NOMO-1 treated with DMSO at 0.1 percent for 48 hours (cell line): ENCODE measurements at regions not wholly inside any gene's neighbourhood (a gene's known extent, or its start where the extent isn't known, plus 50 kb on each side); places are given as distances from the start of the nearest gene placed in this dataset.
"Not testable (repeated sequence)": the region's sequence is repeated elsewhere in the genome, so short reads cannot be mapped to it uniquely, and the experiment has no call there.

Experiments used
- DNase-seq: peaks from one replicate; lab custom pipeline; 2025; ENCODE audit not compliant: unreplicated experiment; lab: John Stamatoyannopoulos, UW

DNA sequence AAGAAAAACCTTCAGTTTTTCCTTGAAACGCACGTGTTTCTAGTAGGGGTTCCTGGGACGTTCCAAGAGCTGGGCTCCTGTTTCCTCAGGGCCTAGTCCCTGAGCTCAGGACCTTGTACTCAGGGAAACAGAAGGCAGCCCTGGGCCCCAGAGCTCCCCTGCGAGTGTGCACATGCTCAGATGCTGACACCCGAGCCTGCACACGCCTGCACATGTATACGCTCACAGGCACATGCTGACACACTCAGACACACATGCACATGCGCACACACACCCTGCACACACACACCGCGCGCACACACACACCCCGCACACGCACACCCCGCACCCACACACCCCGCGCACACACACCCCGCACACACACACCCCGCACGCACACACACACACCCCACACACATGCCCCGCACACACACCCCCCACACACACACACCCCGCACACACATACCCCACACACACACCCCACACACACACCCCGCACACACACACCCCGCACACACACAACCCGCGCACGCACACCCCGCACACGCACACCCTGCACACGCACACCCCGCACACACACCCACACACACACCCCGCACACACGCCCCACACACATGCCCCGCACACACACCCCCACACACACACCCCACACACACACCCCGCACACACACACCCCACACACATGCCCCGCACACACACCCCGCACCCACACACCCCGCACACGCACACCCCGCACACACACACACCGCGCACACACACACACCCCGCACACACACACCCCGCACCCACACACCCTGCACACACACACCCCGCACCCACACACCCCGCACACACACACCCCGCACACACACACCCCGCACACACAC is 52.2 kb downstream of the CALML3 start:
- DNase-seq, result no peak

GRCh38 chr10:5580038-5580428 is 55.3 kb downstream of the CALML3 start:
- not testable (repeated sequence) for DNase-seq

- DNase-seq, result peak; percentile 81
These were observed 57.2 kb downstream of the CALML3 start for GRCh38 chr10:5581670-5582566.

GRCh38 chr10:5582736-5583135 is 58.0 kb downstream of the CALML3 start:
- DNase-seq, result no peak

DNA sequence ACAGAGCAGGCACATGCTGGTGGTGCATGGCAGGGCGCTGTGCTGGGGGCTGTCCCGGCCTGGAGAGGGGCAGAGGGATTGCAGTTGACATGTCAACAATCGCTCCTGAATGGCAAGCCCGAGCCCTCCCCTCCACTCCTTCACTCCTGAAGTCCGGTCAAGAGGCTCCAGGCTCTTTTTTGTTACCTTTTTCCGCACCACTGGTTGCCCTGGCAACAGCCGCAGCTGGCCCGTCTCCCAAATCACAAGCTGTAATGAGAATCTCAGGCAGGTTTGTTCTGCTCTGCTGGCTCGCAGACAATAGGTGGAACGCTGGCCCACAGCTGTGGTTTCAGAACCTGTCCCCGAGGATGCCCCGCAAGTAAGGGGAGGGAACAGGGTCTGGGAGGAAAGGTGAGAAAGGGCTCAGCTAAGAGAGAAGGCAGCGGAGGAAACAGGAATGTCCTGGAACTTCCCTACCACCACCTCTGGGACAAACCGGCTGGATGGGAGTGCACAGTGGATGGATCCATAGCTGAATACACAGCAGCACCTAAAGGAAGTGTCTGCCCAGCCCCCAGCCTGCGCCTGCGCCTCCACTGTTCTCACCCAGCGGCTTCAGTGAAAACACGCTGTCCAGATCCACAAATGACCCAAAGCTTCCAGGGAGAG is 58.9 kb downstream of the CALML3 start:
- no peak for DNase-seq

DNA sequence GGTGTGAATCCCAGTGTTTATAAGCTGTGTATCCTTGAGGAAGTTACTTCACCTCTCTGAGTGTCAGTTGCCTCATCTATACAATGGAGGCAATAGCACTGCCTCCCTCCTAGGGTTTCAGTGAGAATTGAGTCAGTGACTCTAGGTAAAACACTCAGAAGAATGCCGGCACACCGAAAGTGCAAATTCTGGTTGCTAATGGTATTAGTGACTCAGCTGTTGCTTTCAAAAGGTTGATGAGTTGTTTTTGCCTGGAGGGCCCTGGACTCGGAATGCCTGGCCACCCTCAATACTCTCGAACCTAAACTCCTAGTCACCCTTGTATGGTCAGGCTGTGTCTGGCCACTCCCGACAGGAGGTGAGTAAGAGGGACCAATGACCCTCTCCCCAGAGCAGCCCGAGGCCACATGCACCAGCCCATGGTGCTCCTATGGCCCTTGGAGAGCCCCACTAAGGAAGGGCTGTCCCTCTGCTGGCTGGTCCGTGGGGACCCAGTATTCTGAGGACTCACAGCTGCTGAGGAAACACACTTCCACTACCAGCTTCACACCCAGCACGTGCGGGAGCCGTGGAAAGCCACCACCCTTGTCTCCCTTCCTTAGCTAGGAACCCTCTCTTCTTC is 60.2 kb downstream of the CALML3 start:
- DNase-seq, result no peak

DNA sequence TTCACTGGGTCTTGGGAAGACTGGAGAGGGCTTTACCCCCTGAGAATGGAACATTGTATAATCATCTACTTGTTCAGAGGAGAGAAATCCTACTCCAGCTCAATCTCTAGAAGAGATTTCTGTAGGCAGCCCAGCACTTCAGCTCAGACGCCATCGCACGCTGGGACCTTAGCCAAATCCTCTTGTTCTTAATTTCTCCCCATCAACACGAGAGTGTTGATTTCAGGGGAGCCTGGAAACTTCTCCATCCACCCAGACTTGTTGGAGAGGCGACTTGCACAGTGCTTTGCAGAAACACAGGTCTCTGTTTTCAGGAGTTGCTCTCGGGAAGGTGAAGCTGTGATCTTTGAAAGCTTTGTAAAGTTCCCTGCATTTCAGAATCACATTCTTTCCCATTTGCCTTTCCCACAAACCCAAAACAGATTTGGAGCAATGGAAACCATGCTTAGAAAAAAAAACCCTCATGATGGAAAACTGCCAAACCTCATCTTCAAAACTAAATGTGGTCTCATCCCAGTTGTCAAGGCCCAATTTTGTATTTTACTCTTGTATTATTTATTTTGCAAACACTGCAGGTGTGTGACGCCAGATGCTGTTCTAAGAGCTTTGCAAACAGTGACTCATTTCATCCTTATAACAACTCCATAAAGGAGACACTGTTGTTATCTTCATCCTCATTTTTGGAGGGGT is 60.9 kb downstream of the CALML3 start:
- DNase-seq, result no peak

DNA sequence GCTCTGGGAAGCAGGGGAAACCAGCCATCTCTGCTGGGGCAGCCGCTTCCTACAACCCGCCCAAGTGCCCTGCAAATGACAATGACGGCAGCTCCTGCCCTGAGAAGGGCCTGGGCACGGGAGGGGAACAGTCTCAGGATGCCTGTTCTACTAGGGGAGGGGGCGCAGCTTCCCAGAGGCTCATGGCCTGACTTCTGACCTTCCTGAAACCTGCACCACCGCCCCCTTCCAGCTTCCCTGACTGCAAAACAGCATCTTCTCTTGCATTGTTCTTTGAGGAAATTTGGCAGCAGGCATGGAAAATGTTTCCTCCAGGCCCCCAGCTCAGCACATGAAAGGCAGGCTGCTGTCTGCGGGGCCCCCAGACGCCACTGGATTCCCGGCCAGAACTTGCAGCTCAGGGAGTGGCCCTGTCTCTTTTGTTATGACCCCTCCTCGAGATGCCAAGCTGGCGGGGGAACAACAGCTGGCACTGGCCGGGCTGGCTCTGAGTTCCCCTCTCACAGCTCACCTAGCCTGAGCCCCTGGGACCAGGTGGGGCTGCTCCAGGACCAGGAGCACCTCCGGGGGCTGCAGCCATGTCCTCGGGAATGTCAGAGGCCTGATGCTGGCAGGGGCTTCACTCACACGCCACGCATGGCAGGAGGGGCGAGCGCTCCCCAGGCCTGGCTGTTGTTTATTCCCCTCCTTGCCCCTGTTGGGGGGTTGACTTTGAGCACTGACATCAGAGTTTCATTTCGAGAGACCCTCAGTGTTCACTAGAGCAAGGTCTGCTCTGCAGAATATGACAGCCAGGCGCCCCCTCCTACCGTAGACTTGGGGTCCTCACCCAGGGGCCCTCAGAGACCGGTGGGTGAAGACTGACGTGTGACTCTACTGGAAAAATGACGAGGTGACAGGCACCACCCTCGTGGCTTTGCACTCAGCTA is 62.7 kb downstream of the CALML3 start:
- DNase-seq, result no peak

GRCh38 chr10:5588080-5588453 is 63.3 kb downstream of the CALML3 start:
- DNase-seq, result no peak

DNA sequence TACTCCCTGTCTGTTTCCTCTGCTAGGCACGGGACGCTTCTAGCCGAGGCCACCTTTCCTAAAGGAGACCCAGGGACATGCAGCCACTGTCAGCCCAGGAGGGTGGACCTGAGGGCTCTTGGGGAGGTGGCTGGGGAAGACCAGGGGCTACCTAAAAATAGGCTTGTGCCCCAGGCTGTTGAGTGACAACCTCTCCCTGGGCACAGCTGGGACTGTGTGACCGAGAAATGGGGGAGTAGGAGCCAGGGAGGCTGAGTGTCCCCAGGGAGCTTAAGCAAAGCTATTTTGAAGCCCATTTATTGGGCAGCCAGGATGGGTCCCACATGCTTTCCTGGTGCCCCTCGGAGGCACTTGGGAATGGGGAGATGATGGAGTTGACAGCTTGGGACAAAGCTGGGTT is 63.8 kb downstream of the CALML3 start:
- no peak for DNase-seq
